ENCODE measurements at regions not wholly inside any gene's neighbourhood (a gene's known extent, or its start where the extent isn't known, plus 50 kb on each side); places are given as distances from the start of the nearest gene placed in this dataset.

DNA sequence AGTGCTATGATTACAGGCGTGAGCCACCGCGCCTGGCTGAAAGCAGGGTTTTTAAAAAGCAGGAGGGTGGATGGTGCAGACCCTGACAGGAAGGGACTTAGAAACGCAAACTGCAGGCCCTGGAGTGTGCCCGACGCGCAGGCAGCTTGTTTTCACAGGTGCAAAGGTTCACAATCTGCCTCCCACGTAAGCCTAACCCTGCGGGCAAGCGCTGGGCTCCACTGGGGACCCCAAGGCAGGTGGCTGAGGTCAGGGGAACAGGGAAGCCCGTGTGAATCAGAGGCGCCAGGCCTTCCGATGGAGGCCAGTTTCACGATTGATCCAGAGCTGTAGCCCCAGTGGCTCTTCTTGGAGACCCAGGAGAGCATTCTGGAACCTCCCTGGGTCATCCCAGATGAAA lies 256.3 kb downstream of the BRD1 start:
- no peak overlapping the region for H3K4me3 ChIP-seq (ENCODE audit: low read depth, low read length)
- TF ChIP-seq, protein P1, sequence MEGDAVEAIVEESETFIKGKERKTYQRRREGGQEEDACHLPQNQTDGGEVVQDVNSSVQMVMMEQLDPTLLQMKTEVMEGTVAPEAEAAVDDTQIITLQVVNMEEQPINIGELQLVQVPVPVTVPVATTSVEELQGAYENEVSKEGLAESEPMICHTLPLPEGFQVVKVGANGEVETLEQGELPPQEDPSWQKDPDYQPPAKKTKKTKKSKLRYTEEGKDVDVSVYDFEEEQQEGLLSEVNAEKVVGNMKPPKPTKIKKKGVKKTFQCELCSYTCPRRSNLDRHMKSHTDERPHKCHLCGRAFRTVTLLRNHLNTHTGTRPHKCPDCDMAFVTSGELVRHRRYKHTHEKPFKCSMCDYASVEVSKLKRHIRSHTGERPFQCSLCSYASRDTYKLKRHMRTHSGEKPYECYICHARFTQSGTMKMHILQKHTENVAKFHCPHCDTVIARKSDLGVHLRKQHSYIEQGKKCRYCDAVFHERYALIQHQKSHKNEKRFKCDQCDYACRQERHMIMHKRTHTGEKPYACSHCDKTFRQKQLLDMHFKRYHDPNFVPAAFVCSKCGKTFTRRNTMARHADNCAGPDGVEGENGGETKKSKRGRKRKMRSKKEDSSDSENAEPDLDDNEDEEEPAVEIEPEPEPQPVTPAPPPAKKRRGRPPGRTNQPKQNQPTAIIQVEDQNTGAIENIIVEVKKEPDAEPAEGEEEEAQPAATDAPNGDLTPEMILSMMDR (IDR thresholded peaks at IDR 0.05; ENCODE audit: borderline replicate concordance, insufficient read depth, low read depth, low read length) = no peak

GRCh38 chr22:49570032-49570848 lies 257.4 kb downstream of the BRD1 start:
- TF ChIP-seq, protein P1 (IDR thresholded peaks at IDR 0.05; ENCODE audit: borderline replicate concordance, insufficient read depth, low read depth, low read length) = no peak
- H3K4me3 ChIP-seq (ENCODE audit: low read depth, low read length) = no peak overlapping the region

GRCh38 chr22:49569286-49570031 lies 258.2 kb downstream of the BRD1 start:
- H3K4me3 ChIP-seq (ENCODE audit: low read depth, low read length) = no peak overlapping the region
- TF ChIP-seq, protein P1 (IDR thresholded peaks at IDR 0.05; ENCODE audit: borderline replicate concordance, insufficient read depth, low read depth, low read length) = no peak

DNA sequence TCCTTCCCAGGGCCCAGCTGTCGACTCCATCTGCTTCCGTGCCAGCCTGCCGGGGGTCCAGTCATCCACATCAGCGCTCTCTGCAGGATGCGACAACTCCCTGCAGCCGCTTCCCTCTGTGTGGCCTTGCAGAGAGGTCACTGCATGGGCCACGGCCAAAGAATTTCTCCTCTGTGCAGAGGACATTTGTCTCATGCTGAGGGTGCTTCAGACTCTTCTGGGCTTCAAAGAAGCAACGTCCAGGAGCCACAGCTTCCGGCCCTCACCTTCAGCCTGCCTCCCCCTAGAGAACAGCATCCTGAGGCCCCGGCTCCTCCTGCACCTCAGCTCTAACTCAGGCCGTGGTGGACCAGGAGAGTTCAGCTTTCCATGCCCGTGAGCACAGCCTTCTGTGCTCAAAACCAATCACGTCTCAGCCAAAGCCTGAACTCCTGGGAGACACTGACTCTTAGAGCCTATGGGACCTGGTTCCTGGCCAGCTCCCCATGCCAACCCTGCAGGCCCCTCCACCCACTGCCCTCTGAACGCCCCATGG lies 258.9 kb downstream of the BRD1 start:
- H3K4me3 ChIP-seq (ENCODE audit: low read depth, low read length) = no peak overlapping the region
- TF ChIP-seq, protein P1 (IDR thresholded peaks at IDR 0.05; ENCODE audit: borderline replicate concordance, insufficient read depth, low read depth, low read length) = no peak

DNA sequence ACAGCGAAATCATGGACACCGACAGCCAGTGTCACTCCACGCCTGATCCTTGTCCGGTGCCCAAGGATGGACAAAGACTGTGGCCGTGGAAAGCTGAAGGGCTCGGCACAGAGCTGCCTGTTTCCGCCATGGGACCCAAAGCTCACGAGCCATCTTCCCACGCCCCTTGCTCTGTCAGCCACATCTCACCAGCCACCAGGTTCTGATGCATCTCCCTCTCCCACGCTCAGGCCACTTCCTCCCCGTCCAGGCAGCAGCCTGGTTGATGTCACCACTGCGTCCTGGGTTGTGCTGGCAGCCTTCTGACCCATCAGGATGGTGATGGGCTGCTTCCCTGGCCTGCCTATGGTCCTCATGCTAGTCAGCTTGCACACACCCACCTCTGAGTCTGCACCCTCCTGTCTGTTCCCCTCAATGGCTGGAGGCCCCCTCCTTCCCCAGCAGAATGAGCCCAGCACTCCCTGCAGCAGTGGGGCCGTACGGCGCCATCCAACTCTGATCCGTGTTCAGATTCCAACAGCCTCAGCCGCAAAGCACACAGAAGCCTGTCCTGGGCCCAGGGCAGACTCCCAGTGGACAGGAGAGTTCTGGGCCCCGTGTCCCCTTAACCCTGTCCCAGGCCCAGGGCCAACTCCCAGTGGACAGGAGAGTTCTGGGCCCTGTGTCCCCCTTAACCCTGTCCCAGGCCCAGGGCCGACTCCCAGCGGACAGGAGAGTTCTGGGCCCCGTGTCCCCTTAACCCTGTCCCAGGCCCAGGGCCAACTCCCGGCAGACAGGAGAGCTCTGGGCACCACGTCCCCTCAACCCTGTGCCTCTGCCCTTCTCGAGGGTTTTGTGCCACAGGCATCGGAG lies 259.5 kb downstream of the BRD1 start:
- TF ChIP-seq, protein P1 (IDR thresholded peaks at IDR 0.05; ENCODE audit: borderline replicate concordance, insufficient read depth, low read depth, low read length) = no peak
- H3K4me3 ChIP-seq (ENCODE audit: low read depth, low read length) = no peak overlapping the region

GRCh38 chr22:49566693-49567092 lies 261.0 kb downstream of the BRD1 start:
- no peak overlapping the region for H3K4me3 ChIP-seq (ENCODE audit: low read depth, low read length)
- TF ChIP-seq, protein P1 (IDR thresholded peaks at IDR 0.05; ENCODE audit: borderline replicate concordance, insufficient read depth, low read depth, low read length) = no peak
